ENCODE measurements at regions not wholly inside any gene's neighbourhood (a gene's known extent, or its start where the extent isn't known, plus 50 kb on each side); places are given as distances from the start of the nearest gene placed in this dataset.

GRCh38 chr16:55130456-55130855 lies 193.5 kb upstream of the IRX6 start:
- TF ChIP-seq, protein P1, sequence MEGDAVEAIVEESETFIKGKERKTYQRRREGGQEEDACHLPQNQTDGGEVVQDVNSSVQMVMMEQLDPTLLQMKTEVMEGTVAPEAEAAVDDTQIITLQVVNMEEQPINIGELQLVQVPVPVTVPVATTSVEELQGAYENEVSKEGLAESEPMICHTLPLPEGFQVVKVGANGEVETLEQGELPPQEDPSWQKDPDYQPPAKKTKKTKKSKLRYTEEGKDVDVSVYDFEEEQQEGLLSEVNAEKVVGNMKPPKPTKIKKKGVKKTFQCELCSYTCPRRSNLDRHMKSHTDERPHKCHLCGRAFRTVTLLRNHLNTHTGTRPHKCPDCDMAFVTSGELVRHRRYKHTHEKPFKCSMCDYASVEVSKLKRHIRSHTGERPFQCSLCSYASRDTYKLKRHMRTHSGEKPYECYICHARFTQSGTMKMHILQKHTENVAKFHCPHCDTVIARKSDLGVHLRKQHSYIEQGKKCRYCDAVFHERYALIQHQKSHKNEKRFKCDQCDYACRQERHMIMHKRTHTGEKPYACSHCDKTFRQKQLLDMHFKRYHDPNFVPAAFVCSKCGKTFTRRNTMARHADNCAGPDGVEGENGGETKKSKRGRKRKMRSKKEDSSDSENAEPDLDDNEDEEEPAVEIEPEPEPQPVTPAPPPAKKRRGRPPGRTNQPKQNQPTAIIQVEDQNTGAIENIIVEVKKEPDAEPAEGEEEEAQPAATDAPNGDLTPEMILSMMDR (conservative IDR thresholded peaks at IDR 0.05) = no peak
- TF ChIP-seq EZH2 (IDR thresholded peaks at IDR 0.05; ENCODE audit: low read depth) = no peak
